Nephron progenitor cell (in vitro differentiated cells): ENCODE measurements at regions not wholly inside any gene's neighbourhood (a gene's known extent, or its start where the extent isn't known, plus 50 kb on each side); places are given as distances from the start of the nearest gene placed in this dataset.
"Not testable (repeated sequence)": the region's sequence is repeated elsewhere in the genome, so short reads cannot be mapped to it uniquely, and the experiment has no call there.

ENCODE experiments used
- DNase-seq: peaks from one replicate; pipeline ENCODE4 v3.0.0; 2021
- H3K27ac Mint-ChIP-seq: 2 replicates; pipeline ENCODE4 v1.8.0; 2021; ENCODE audit warnings: mild to moderate bottlenecking, moderate library complexity, mixed read lengths
- H3K27me3 Mint-ChIP-seq: 2 replicates; pipeline ENCODE4 v1.8.0; 2021; ENCODE audit warnings: mild to moderate bottlenecking, low read depth, mixed read lengths; ENCODE audit not compliant: poor library complexity
- H3K36me3 Mint-ChIP-seq: 2 replicates; pipeline ENCODE4 v1.8.0; 2021; ENCODE audit warnings: low read depth, mixed read lengths
- H3K4me1 Mint-ChIP-seq: 2 replicates; pipeline ENCODE4 v1.8.0; 2021; ENCODE audit warnings: mixed read lengths
- H3K4me3 Mint-ChIP-seq: 2 replicates; pipeline ENCODE4 v1.8.0; 2021; ENCODE audit warnings: mild to moderate bottlenecking, moderate library complexity, mixed read lengths
- H3K9me3 Mint-ChIP-seq: 2 replicates; pipeline ENCODE4 v1.8.0; 2021; ENCODE audit warnings: mild to moderate bottlenecking, moderate library complexity, mixed read lengths
- CTCF ChIP-seq: fragments of 200-600 bp; sonication (generic); IDR thresholded peaks from 2 replicates; pipeline ENCODE4 v1.5.0; 2021; ENCODE audit warnings: antibody characterized with exemption

- Mint-ChIP-seq H3K4me1 (no peaks in the 10 kb centered on the region), H3K4me3 (no peak overlapping the region), H3K36me3 (no peaks in the 10 kb centered on the region), H3K9me3 (peaks cover 8% of the 10 kb centered on the region), H3K27me3 (peaks cover 8% of the 10 kb centered on the region), H3K27ac (no peak overlapping the region)
- no peak for DNase-seq
- no peak for TF ChIP-seq CTCF
These were observed 1378.7 kb downstream of the AACS start for GRCh38 chr12:126443977-126444376.

- Mint-ChIP-seq H3K4me1 (no peaks in the 10 kb centered on the region), H3K27me3 (no peaks in the 10 kb centered on the region), H3K4me3 (no peak overlapping the region), H3K36me3 (no peaks in the 10 kb centered on the region), H3K9me3 (peaks cover 19% of the 10 kb centered on the region), H3K27ac (no peak overlapping the region)
- DNase-seq = no peak
- TF ChIP-seq CTCF = no peak
These were observed 1382.1 kb downstream of the AACS start for GRCh38 chr12:126447346-126447745.

- no peaks in the 10 kb centered on the region for H3K36me3 Mint-ChIP-seq
- H3K9me3 Mint-ChIP-seq = peaks cover 17% of the 10 kb centered on the region
- no peaks in the 10 kb centered on the region for H3K4me1 Mint-ChIP-seq
- H3K27me3 Mint-ChIP-seq = no peaks in the 10 kb centered on the region
- no peak for TF ChIP-seq CTCF
- H3K4me3 Mint-ChIP-seq = no peak overlapping the region
- no peak for DNase-seq
- no peak overlapping the region for H3K27ac Mint-ChIP-seq
These were observed 1386.6 kb downstream of the AACS start for GRCh38 chr12:126451809-126452208.

GRCh38 chr12:126452686-126453085, 1387.5 kb downstream of the AACS start:
- H3K4me1 Mint-ChIP-seq, H3K4me3 Mint-ChIP-seq, H3K36me3 Mint-ChIP-seq, H3K27ac Mint-ChIP-seq, DNase-seq, H3K27me3 Mint-ChIP-seq: not testable (repeated sequence)
- peaks cover 17% of the 10 kb centered on the region for H3K9me3 Mint-ChIP-seq

- Mint-ChIP-seq H3K27ac (no peak overlapping the region), H3K4me1 (no peaks in the 10 kb centered on the region), H3K36me3 (no peaks in the 10 kb centered on the region), H3K4me3 (no peak overlapping the region), H3K27me3 (peaks cover 8% of the 10 kb centered on the region), H3K9me3 (peaks cover 5% of the 10 kb centered on the region)
- TF ChIP-seq CTCF = no peak
- no peak for DNase-seq
These were observed 1389.3 kb downstream of the AACS start for GRCh38 chr12:126454581-126454980.

GRCh38 chr12:126457776-126458175, 1392.5 kb downstream of the AACS start:
- DNase-seq = no peak
- TF ChIP-seq CTCF = no peak
- no peak overlapping the region for H3K4me3 Mint-ChIP-seq
- peaks cover 8% of the 10 kb centered on the region for H3K27me3 Mint-ChIP-seq
- H3K36me3 Mint-ChIP-seq = no peaks in the 10 kb centered on the region
- no peaks in the 10 kb centered on the region for H3K4me1 Mint-ChIP-seq
- H3K27ac Mint-ChIP-seq = no peak overlapping the region
- no peaks in the 10 kb centered on the region for H3K9me3 Mint-ChIP-seq

- H3K4me3 Mint-ChIP-seq = no peak overlapping the region
- no peaks in the 10 kb centered on the region for H3K4me1 Mint-ChIP-seq
- H3K36me3 Mint-ChIP-seq = no peaks in the 10 kb centered on the region
- peaks cover 4% of the 10 kb centered on the region for H3K27me3 Mint-ChIP-seq
- TF ChIP-seq CTCF = no peak
- no peak for DNase-seq
- no peaks in the 10 kb centered on the region for H3K9me3 Mint-ChIP-seq
- no peak overlapping the region for H3K27ac Mint-ChIP-seq
These were observed 1398.9 kb downstream of the AACS start for GRCh38 chr12:126464153-126464552.
